Neuron (in vitro differentiated cells): ENCODE measurements at regions not wholly inside any gene's neighbourhood (a gene's known extent, or its start where the extent isn't known, plus 50 kb on each side); places are given as distances from the start of the nearest gene placed in this dataset.

ENCODE experiments used
- H2AFZ ChIP-seq: one replicate; pipeline ENCODE4 v1.6.1; 2013; ENCODE audit warnings: low read depth, mild to moderate bottlenecking, inconsistent platforms, low read length, moderate library complexity
- H3K27me3 ChIP-seq: one replicate; pipeline ENCODE4 v1.6.1; 2013; ENCODE audit warnings: low read length; ENCODE audit not compliant: insufficient read depth
- H3K36me3 ChIP-seq: one replicate; pipeline ENCODE4 v1.6.1; 2013; ENCODE audit warnings: low read length; ENCODE audit not compliant: insufficient read depth
- H3K4me1 ChIP-seq: one replicate; pipeline ENCODE4 v1.6.1; 2013; ENCODE audit warnings: low read length; ENCODE audit not compliant: insufficient read depth
- H3K4me3 ChIP-seq: 2 replicates; pipeline ENCODE4 v1.5.1; 2013; ENCODE audit warnings: mild to moderate bottlenecking, low read length, moderate library complexity
- H3K9me3 ChIP-seq: one replicate; pipeline ENCODE4 v1.6.1; 2013; ENCODE audit warnings: low read length

DNA sequence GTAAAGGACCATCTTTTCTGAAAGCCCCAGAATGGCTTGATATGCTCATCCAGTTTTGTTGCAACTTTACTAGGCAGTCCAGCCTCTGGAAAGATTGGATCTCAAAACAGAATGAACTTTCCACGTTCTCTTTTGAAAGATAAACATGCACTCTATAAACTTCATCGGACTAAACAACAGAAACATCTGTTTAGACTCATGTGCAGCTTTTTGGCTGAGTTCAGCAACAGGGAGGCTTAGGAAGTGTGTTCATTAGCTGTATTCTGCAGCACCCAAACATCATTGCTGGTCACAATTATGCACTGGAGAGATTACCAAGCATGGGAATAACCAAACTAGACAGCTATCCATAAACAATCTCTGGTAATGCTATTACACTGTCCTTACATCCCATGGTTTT is 180.5 kb downstream of the TENT5A start:
- Histone ChIP-seq H3K9me3 (no peaks in the 10 kb centered on the region), H3K4me1 (peaks cover 7% of the 10 kb centered on the region), H3K36me3 (no peaks in the 10 kb centered on the region), H2AFZ (no peak overlapping the region), H3K4me3 (no peak overlapping the region), H3K27me3 (no peaks in the 10 kb centered on the region)

DNA sequence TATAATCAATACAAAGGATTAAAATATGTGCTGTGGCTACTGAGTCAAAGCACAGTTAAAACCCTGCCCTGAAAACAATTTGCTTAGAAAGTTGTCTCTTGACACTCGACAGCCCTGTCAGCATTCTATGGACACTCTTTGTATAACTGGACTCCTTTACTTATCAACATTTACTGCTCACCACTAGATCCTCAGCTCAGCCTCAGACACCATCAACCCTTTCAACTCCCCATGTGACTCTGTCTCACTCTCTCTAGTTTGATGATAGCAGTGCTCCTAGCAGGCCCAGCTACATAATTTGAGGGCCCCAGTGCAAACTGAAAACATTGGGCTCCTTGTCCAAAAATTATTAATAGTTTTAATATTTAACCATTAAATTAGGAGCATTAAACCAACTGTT is 181.8 kb downstream of the TENT5A start:
- Histone ChIP-seq H2AFZ (no peak overlapping the region), H3K9me3 (no peaks in the 10 kb centered on the region), H3K36me3 (no peaks in the 10 kb centered on the region), H3K4me1 (peaks cover 3% of the 10 kb centered on the region), H3K27me3 (no peaks in the 10 kb centered on the region), H3K4me3 (no peak overlapping the region)

DNA sequence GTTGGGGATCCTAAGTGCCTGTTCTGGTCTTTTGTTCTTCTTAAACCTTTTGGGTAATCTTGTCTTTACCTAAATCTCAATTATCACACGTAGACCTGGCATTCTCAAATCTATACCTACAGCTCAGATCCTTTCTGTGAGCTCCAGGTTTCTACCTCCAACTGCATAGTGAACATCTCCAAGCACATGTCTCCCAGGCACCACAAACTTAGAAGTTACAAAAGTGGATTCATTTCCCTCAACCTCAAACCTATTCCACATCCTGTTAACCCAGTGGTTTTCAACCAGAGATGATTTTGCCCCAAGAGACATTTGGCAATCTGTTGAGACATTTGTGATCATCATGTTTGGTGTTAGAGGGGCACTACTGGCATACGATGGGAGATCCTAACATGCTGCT is 183.5 kb downstream of the TENT5A start:
- H3K4me3 ChIP-seq, result no peak overlapping the region
- no peaks in the 10 kb centered on the region for H3K36me3 ChIP-seq
- H3K27me3 ChIP-seq, result no peaks in the 10 kb centered on the region
- peaks cover 6% of the 10 kb centered on the region for H3K4me1 ChIP-seq
- no peaks in the 10 kb centered on the region for H3K9me3 ChIP-seq
- H2AFZ ChIP-seq, result no peak overlapping the region

DNA sequence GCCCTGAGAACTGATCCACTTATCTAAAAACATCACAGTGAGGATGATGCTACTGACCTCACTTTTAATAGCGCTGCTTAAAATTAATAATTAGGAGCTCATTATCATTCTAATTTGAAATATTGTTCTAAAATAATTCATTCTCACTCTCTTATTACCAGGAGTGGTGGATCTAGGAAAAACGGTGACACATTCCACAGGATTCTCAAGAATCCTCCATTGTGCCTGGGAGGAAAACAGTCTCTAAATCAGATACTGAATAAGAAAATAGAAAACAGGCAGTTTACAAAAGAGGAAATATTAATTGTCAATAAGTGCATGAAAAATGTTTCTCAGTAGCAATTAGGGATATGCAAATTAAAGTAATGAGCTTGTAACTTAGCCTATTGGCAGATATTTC is 187.4 kb downstream of the TENT5A start:
- no peaks in the 10 kb centered on the region for H3K27me3 ChIP-seq
- H3K36me3 ChIP-seq, result no peaks in the 10 kb centered on the region
- peaks cover 20% of the 10 kb centered on the region for H3K4me1 ChIP-seq
- H2AFZ ChIP-seq, result no peak overlapping the region
- H3K9me3 ChIP-seq, result no peaks in the 10 kb centered on the region
- H3K4me3 ChIP-seq, result no peak overlapping the region

DNA sequence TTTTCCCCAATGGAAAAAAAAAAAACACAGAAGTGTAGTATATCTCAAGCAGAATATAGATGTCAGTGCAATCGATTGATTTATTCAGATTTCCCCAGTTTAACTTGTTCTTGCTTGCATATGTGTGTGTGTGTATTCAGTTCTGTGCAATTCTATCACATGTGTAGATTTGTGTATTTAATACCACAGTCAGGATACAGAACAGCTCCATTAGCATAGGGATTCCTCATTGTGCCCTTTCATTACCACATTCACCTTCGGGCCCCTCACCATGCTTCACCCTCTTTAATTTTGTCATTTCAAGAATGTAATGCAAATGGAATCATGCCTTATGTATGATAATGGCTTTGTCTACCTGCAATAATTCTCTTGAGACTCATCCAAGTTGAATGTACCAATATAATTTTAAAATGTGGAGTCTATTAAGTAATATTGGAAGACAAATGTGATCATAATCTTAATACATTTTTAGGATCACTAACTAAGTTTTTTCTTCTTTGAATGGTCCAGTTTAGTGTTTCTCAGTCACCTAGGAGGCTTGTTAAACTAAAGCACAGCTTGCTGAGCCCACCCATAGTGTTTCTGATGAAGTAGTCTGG is 187.9 kb downstream of the TENT5A start:
- Histone ChIP-seq H3K4me1 (peaks cover 20% of the 10 kb centered on the region), H2AFZ (no peak overlapping the region), H3K4me3 (no peak overlapping the region), H3K27me3 (no peaks in the 10 kb centered on the region), H3K36me3 (no peaks in the 10 kb centered on the region), H3K9me3 (no peaks in the 10 kb centered on the region)

DNA sequence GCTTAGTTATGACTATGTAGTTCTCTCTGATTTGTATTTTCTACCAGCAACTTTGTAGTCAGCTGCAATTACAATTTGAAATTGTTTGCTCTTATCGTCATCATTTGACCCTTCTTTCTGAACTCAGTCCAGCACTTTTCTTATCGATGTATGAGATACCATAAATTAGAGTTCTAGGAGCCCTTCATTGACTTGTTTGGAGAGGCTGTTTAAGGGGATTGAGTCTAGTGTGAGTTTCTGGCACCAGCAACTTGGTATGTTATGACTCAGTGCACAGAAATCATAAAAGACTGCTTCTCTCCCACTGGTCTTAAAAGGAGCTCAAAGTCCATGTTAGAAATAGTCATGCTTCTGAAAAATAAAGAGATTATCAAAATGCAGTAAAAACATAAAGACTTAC is 190.3 kb downstream of the TENT5A start:
- Histone ChIP-seq H2AFZ (no peak overlapping the region), H3K36me3 (no peaks in the 10 kb centered on the region), H3K9me3 (no peaks in the 10 kb centered on the region), H3K4me1 (peaks cover 20% of the 10 kb centered on the region), H3K27me3 (no peaks in the 10 kb centered on the region), H3K4me3 (no peak overlapping the region)

DNA sequence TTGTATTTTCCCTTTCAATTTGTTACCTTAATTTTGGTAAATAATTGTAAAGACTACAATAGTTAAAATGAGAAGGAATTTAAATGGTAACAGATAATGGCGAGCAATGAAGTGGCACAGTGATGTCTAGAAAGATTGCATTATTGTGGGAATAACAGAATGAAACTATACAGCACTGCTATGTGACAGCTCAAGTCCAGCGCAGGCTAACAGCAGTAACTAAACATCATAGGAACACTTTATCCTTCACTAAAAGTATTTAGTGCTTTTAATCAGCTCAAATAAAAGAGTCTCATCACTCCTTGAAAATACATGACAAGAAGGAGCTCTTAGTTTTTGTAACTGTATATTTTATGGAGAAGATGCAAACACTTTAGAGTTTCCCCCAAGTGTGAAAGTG is 190.8 kb downstream of the TENT5A start:
- H3K27me3 ChIP-seq, result no peaks in the 10 kb centered on the region
- no peak overlapping the region for H2AFZ ChIP-seq
- H3K4me1 ChIP-seq, result peaks cover 20% of the 10 kb centered on the region
- no peaks in the 10 kb centered on the region for H3K36me3 ChIP-seq
- no peak overlapping the region for H3K4me3 ChIP-seq
- H3K9me3 ChIP-seq, result no peaks in the 10 kb centered on the region

DNA sequence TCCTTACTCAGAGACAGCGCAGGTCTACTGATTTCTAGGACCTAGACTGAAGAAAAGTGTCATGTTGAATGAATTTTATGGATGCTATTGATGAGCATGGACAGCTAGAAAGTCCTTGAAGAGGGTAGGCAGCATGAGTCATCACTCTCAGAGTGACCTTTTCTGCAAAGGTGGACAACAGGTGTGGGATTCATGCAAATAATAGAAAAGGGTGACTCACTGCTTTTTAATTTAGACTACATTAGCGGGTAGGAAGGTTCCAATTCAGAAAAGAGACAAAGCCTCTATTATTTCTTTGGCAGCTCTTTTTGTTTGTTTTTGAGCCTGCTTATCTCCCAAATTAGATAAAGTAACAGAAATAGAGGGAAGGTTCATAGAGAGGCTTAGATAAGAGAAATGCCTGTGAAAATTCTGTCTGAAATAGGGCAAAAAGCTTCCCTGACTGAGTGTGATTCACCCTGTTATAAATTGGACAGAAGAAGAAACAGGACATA is 191.4 kb downstream of the TENT5A start:
- Histone ChIP-seq H3K27me3 (no peaks in the 10 kb centered on the region), H3K4me1 (peaks cover 25% of the 10 kb centered on the region), H3K4me3 (no peak overlapping the region), H3K36me3 (no peaks in the 10 kb centered on the region), H3K9me3 (no peaks in the 10 kb centered on the region), H2AFZ (no peak overlapping the region)

DNA sequence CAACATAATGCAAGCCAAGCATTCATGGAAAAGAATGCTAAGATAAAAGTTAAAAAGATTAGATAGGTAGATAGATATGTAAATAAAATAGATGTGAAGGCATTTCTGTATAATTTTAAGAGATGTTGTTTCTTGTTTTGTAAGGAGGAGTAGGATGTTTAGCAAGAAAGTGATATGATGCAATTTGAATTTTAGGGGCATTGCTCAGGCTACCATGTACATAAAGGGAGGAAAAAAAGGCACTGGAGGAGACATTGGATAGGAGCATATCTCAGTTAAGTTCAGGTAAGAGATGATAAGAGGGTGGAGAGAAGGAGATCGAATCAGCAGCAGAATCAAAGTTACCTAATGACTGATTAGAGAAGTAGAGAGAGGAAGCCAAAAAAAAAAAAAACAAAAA is 194.7 kb downstream of the TENT5A start:
- no peaks in the 10 kb centered on the region for H3K9me3 ChIP-seq
- no peak overlapping the region for H3K4me3 ChIP-seq
- no peaks in the 10 kb centered on the region for H3K36me3 ChIP-seq
- no peak overlapping the region for H2AFZ ChIP-seq
- H3K27me3 ChIP-seq, result no peaks in the 10 kb centered on the region
- H3K4me1 ChIP-seq, result peaks cover 21% of the 10 kb centered on the region

DNA sequence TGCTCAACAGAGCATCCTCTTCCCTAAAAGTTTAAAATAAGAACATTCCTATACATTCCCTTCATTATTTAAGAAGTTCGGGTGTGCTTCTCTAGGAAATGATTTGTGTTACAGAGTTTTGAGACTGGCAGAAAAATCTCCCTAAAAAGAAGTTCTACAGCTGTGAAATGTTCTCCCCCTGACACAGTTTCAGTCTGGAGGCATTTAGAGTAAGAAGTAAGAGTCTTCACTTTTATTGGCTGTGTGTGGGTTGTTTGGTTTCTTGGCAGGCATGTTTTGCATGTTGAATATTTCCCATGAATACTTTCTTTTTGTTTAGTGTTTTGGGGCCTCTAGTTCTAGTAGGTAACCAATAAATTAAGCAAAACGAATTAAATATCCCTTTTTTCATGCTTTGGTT is 195.9 kb downstream of the TENT5A start:
- no peaks in the 10 kb centered on the region for H3K9me3 ChIP-seq
- no peaks in the 10 kb centered on the region for H3K36me3 ChIP-seq
- H2AFZ ChIP-seq, result peak overlapping the region; percentile 57
- H3K4me3 ChIP-seq, result no peak overlapping the region
- no peaks in the 10 kb centered on the region for H3K27me3 ChIP-seq
- H3K4me1 ChIP-seq, result peaks cover 14% of the 10 kb centered on the region

DNA sequence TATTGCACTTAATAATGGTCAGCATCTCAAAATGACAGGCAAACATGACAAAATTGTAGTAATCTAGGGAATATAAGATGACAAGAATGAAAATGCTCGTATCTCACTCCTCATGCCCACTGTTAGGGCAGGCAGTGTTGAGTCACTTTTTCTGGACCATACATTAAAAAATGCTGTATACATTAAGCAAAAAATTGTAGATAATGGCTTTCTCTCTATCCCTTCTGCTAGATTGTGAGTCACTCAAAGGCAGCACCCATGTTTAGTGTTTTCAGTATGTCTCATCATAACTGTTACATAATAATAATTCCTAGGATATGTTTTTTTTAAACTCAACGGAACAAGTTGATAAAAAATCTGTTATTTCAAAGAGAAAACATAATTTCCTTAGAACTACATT is 199.3 kb downstream of the TENT5A start:
- no peaks in the 10 kb centered on the region for H3K27me3 ChIP-seq
- H3K4me3 ChIP-seq, result no peak overlapping the region
- H2AFZ ChIP-seq, result no peak overlapping the region
- peaks cover 7% of the 10 kb centered on the region for H3K4me1 ChIP-seq
- no peaks in the 10 kb centered on the region for H3K36me3 ChIP-seq
- H3K9me3 ChIP-seq, result no peaks in the 10 kb centered on the region

DNA sequence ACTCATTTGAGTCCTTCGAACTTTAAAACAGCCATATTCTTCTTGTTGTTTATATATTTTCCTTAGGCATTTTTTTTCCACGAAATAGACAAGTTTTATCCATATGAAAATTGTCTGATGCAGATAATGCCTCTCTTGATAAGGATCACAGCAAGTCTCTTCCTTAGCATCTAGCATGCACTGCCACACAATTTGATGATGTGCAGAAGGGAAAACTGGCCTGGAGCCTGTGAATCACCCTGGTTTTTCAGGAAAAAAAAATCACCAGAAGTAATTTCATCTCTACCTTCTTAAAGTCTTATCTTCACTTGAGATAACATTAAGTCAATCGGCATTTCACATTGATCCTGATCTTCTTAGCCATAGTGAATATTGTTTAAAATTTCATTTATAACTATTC is 199.8 kb downstream of the TENT5A start:
- no peak overlapping the region for H3K4me3 ChIP-seq
- H2AFZ ChIP-seq, result no peak overlapping the region
- H3K9me3 ChIP-seq, result no peaks in the 10 kb centered on the region
- H3K36me3 ChIP-seq, result no peaks in the 10 kb centered on the region
- peaks cover 7% of the 10 kb centered on the region for H3K4me1 ChIP-seq
- H3K27me3 ChIP-seq, result no peaks in the 10 kb centered on the region

DNA sequence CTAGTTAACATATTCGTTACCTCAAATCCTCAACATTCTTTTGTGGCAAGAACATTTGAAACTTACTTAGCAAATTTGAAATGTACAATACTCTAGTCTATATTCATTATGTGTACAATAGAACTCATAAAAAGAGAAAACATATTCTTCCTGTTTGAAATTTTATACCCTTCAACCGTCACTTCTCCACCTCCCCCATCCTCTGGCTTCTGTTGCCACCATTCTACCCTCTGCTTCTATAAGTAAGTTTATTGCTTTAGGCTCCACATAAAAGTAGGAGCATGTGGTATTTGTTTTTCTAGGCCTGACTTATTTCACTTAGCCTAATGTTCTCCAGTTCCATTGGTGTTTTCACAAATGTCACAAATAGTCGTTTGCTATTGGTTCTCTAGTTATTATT is 205.3 kb downstream of the TENT5A start:
- Histone ChIP-seq H3K4me1 (no peaks in the 10 kb centered on the region), H3K4me3 (no peak overlapping the region), H3K27me3 (no peaks in the 10 kb centered on the region), H2AFZ (no peak overlapping the region), H3K9me3 (no peaks in the 10 kb centered on the region), H3K36me3 (no peaks in the 10 kb centered on the region)

DNA sequence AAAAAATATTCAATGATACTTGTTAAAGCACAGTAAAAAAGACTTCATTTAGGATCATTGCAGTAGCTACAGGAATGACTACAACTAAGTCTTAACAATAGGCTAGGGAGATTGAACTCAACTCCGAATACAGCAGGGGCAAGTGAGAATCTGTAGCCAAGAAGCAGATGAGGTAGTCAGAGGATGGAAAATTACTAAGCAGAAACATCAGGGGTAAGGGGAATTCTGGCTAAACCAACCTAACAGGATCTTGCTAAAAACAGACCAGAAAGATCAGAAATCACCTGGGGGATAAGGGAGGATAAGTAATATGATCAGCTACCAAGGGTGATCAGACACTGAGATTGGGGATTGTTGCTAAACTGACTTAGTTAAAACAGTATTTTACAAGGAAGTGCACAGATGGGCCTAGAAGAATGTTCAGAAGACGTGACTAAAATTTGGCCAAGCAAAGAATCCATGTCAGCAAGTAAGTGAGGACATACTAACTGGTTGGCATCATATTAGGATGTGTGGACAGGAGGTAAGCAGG is 217.5 kb downstream of the TENT5A start:
- H2AFZ ChIP-seq, result no peak overlapping the region
- H3K36me3 ChIP-seq, result no peaks in the 10 kb centered on the region
- no peak overlapping the region for H3K4me3 ChIP-seq
- H3K9me3 ChIP-seq, result peaks cover 2% of the 10 kb centered on the region
- no peaks in the 10 kb centered on the region for H3K27me3 ChIP-seq
- no peaks in the 10 kb centered on the region for H3K4me1 ChIP-seq
